ENCODE measurements at regions not wholly inside any gene's neighbourhood (a gene's known extent, or its start where the extent isn't known, plus 50 kb on each side); places are given as distances from the start of the nearest gene placed in this dataset.
A peak's percentile ranks its signal among the peaks of the same experiment; 100 is the strongest.

- DNase-seq (ENCODE audit: low spot score): no peak
Observed at GRCh38 chr6:101212640-101213039, 180.9 kb upstream of the GRIK2 start.

DNA sequence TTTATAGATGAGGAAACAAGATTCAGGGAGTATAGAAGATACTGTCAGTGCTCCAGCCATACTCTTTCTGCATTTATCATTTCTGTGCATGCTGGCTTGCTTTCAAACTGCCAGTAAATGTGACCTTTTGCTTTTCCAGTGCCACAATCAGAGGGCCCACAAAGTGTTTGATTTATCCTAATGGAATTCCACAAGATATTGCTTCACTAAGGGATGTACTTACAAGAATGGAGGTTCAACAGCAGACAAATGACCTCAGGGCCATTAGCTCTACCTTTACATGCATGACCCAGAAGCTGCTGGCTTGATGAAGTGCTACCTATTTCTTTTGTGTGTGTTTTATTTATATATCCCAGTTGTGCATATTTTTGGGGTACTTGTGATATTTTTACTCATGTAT is 171.5 kb upstream of the GRIK2 start:
- DNase-seq (ENCODE audit: low spot score): no peak

DNA sequence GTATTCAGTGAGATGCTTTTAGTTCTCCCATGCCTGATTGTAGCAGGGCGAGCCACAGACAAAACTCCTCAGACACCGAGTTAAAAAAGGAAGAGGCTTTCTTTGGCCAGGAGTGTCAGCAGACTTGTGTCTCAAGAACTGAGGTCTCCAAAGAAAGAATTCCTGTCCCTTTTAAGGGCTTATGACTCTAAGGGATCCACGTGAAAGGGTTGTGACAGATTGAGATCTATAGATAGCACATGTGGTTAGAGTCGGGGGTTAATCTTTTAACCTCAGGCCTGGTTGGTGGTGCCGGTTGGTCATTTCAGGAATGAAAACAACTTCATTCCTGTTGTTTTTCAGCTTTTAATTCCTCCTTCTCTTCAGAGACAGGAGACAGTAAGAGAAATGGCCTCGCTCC is 168.8 kb upstream of the GRIK2 start:
- DNase-seq (ENCODE audit: low spot score): no peak

DNA sequence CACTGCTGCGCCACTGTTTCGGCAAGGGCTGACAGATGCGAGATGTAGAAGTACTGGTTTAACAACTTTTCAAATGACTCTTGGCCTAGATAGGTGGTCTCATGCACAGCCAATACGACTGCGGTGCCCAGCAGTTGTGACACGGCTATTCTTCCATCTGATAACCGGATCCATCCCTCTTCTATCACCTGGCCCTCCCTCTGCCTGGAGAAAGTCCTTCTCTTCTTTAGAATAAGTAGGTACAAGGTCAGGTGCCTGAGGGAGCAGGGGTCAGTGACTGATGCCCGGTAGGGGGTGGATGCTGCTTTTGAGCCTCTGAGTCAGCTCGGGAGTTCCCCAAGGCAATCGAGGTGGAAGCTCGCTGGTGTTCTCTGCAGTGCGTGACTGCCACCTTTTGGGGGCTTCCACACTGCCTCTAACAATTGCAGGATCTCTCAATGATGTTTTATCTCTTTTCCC is 166.8 kb upstream of the GRIK2 start:
- DNase-seq (ENCODE audit: low spot score): peak; percentile 4

- no peak for DNase-seq (ENCODE audit: low spot score)
Observed at GRCh38 chr6:101230866-101231265, 162.6 kb upstream of the GRIK2 start.

- DNase-seq (ENCODE audit: low spot score): no peak
Observed at GRCh38 chr6:101231606-101232235, 161.8 kb upstream of the GRIK2 start.

DNA sequence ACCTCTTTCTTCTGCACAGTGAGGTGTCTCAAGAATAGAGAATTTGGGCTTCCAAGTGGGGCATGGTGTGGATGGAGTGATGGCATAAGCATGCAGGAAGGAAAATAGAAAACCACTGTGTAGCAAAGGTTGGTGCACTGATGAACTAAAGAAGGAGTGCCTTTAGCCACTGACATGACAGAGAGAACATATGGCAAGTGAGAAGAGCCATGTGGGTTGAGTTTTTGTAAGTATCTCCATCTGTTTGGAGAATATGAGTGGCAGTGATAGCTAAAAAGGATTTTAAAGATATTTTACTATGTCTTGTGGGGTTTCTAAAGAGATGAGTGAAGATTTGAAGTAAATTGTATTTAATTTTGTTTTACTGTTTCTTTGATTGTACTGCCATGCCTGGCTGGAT is 160.5 kb upstream of the GRIK2 start:
- no peak for DNase-seq (ENCODE audit: low spot score)

DNA sequence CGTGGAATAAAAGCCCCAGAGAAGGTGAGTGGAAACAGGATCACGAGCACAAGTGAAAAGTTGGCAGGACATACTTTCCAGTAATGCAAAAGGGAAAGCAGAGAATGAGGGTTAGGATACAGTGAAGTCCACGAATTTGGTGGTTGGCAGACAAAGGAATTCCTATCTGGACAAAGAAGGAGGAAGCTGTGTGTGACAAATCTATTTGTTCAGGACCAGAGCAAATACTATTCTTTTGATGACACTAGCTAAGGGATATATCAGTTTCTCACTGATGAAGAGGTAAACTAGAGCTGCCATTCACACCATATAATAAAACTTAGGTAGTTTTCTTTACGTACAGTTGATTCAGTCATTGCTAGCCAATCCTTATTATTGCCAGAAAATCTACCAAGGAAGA is 156.8 kb upstream of the GRIK2 start:
- DNase-seq (ENCODE audit: low spot score): no peak

GRCh38 chr6:101241442-101241841 is 152.1 kb upstream of the GRIK2 start:
- DNase-seq (ENCODE audit: low spot score): no peak

DNA sequence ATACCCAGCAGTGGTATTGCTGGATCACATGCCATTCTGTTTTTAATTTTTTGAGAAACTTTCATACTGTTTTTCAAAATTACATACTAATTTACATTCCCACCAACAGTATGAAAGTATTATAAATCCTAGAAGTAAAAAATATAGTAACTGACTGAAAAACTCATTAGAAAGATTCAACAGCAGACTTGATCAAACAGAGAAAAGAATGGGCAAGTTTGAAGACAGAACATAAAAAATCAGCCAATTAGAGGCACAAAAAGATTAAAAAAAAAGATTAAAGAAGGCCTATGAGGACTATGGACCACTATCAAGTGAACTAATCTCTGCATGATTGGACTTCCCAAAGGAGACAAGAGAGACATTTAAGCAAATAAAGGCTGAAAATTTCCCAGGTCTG is 144.0 kb upstream of the GRIK2 start:
- DNase-seq (ENCODE audit: low spot score): no peak

DNA sequence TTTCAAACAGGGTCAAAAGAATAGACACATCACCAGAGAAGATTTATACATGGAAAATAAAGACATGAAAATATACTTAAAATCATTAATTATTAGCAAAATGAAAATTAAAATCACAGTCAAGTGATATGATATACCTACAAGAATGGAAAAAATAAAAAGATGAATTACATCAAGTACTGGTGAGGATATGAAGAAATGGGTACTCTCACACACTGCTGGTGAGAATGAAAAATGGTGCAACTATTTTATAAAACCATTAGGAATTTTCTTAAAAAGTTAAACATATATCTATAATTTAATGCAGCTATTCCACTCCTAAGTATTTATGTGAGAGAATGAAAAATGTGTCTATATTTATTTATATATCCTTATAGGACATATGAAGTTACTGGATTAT is 136.3 kb upstream of the GRIK2 start:
- no peak for DNase-seq (ENCODE audit: low spot score)

DNA sequence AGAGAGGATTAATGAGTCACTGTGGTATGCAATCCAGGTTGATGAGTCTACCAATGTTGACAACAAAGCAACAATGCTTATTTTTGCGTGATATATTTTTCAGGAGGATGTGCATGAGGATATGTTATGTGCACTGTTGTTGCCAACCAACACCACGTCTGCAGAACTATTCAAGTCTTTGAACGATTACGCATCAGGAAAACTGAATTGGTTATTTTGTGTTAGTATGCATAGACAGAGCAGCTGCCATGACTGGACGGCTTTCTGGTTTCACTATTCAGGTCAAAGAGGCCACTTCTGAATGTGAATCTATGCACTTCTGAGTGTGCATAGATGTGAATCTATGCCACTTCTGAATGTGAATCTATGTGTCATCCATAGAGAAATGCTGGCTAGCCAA is 134.0 kb upstream of the GRIK2 start:
- no peak for DNase-seq (ENCODE audit: low spot score)

GRCh38 chr6:101263596-101263995 is 129.9 kb upstream of the GRIK2 start:
- no peak for DNase-seq (ENCODE audit: low spot score)

GRCh38 chr6:101266063-101266462 is 127.4 kb upstream of the GRIK2 start:
- no peak for DNase-seq (ENCODE audit: low spot score)

DNA sequence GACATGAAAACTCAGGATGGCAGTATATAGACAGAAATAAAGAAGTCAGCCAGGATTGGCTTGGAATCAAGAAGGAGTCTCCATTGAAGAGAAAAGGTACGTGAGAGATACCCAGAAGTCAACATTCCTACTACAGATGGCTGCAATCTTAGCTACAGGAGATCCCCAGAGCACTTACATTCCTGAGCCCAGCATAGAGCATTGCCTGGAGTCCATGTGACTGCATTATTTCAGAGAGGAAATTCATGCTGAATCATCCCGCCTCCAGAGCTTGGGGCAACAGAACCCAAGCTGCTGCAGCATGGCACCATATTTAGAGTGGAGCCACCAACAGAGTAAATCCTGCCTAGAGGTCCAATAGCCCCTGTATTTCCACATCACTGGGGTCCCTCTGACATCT is 125.0 kb upstream of the GRIK2 start:
- no peak for DNase-seq (ENCODE audit: low spot score)

DNA sequence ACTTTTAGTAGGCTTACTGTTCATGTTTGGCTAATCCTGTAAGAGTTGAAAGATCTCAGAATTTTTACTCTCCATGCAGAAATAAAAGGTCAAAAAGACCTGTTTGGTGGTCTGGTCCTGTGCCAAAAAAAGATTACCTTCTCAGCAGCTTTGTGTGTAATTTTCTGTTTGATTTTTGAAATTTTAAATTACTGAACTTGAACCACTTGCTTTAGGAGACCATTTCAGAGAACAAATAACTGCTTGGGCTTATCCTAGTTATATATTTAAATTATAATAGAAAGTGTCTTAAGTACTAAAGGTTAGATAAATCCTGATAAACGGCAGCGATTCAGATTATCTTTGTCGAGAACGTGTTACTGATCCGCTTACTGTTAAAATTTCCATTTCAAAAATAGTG is 118.3 kb upstream of the GRIK2 start:
- no peak for DNase-seq (ENCODE audit: low spot score)

DNA sequence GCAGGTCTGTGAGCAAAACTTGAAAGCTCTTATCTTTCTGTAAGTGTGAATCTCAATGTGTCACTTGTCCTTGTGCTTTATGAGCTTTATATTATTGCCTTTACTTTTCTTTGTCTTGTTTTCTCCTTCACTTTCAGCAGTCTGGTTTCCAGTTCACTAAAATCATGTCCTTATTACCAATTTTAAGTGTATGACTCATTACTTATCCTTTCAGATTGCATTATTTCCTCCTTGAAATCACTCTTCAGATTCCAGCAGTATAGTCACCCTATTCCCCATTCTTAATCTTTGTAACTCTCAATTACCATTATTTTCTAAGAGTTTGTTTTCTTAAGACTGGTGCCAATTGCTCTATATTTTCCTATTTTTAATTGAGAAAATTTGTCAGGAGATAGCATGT is 117.4 kb upstream of the GRIK2 start:
- no peak for DNase-seq (ENCODE audit: low spot score)

DNA sequence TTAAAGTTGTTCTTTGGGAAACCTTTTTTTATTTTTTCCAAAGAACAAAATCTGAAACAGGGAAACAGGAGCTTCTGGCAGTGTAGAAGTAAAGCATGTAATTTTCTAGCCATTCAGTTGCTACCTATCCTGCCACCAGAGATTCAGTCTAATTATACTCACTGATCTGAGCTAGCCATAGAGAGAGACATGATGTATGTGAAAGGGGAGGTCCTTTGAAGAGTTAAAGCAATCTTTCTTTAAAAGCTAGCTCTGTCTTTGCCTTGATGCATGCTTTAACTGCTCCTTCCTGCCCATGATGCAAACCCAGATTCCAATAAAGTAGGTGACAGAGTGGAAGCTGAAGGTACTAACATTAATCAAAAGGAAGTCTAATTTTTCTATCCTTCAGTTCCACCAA is 114.1 kb upstream of the GRIK2 start:
- DNase-seq (ENCODE audit: low spot score): no peak

DNA sequence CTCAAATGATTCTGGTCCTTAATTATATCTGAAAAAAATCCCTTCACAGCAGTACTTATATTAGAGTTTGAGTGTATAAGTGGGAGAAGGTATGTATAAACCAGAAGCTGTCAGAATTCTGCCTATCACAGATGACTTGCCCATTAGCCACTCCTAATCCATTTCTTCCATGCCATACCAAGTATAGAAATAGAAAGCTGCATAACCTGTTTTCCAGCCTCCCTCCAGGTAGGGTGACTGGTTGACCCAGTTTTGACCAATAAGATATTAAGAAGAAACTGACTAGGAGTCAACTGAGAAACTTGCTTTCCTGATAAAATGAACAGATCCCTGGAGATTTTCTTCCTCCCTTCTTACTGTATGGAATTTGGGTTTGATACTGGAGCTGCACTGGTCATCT is 112.2 kb upstream of the GRIK2 start:
- DNase-seq (ENCODE audit: low spot score): no peak

- DNase-seq (ENCODE audit: low spot score): no peak
Observed at GRCh38 chr6:101284131-101284530, 109.4 kb upstream of the GRIK2 start.

- DNase-seq (ENCODE audit: low spot score): no peak
Observed at GRCh38 chr6:101286146-101286545, 107.4 kb upstream of the GRIK2 start.

GRCh38 chr6:101290346-101290745 is 103.2 kb upstream of the GRIK2 start:
- DNase-seq (ENCODE audit: low spot score): no peak

DNA sequence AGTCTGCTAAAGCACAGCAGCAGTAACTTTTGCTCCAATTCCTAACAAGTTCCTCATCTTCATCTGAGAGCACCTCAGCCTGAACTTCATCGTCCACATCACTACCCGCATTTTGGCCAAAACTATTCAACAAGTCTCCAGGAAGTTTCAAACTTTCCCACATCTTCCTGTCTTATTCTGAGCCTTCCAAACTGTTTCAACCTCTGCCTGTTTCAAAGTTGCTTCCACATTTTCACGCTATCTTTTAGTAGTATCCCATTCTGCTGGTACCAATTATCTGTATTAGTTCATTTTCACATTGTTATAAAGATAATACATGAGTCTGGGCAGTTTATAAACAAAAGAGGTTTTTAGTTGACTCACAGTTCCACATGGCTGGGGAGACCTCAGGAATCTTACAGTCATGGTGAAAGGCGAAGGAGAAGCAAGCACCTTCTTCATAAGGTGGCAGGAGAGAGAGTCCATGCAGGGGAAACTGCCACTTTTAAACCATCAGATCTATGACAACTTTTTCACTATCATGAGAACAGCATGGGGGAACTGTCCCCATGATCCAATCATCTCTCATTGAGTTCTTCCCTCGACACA is 99.4 kb upstream of the GRIK2 start:
- no peak for DNase-seq (ENCODE audit: low spot score)

GRCh38 chr6:101294676-101295075 is 98.8 kb upstream of the GRIK2 start:
- DNase-seq (ENCODE audit: low spot score): no peak

Measured in COLO829 (cell line).